Neural progenitor cell (in vitro differentiated cells): ENCODE measurements at regions not wholly inside any gene's neighbourhood (a gene's known extent, or its start where the extent isn't known, plus 50 kb on each side); places are given as distances from the start of the nearest gene placed in this dataset.
"Not testable (repeated sequence)": the region's sequence is repeated elsewhere in the genome, so short reads cannot be mapped to it uniquely, and the experiment has no call there.

Experiments
- CTCF ChIP-seq: fragments of 200-600 bp; sonication (generic); IDR thresholded peaks from 2 replicates; pipeline ENCODE4 v1.5.1; 2017; ENCODE audit warnings: antibody characterized with exemption, mild to moderate bottlenecking
- EZH2 ChIP-seq: fragments of 200-600 bp; sonication (generic); IDR thresholded peaks from 2 replicates; pipeline ENCODE4 v1.6.1; 2017; ENCODE audit warnings: antibody characterized with exemption, mild to moderate bottlenecking, moderate library complexity
- EZH2phosphoT487 ChIP-seq: fragments of 200-600 bp; sonication (generic); IDR thresholded peaks from 2 replicates; pipeline ENCODE4 v1.6.1; 2017; ENCODE audit warnings: antibody characterized with exemption

DNA sequence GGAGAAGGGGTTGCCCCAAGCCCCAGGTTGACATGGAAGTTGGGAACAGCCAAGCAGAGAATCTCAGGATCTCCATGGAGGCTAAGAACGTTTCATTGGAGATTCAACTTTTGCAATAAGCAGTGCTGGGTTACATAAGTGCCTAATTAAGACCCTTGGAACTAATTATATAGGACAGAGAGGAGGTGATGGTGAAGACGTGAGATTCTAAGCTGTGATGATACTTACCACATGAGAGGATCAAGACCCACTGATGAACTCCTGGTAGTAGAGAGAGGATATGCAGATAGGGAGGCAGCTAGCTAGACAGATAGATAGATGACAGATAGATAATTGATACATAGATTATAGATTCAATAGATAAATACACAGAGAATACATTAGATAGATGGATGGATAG, 278.5 kb downstream of the SHOX start:
- not testable (repeated sequence) for TF ChIP-seq CTCF, EZH2, EZH2phosphoT487
